LNCaP clone FGC (cell line): ENCODE measurements at regions not wholly inside any gene's neighbourhood (a gene's known extent, or its start where the extent isn't known, plus 50 kb on each side); places are given as distances from the start of the nearest gene placed in this dataset.

Experiments used
- DNase-seq: peaks from one replicate; pipeline ENCODE4 v3.0.0-alpha.2; 2011; ENCODE audit warnings: low read depth
- H3K4me3 ChIP-seq: 2 replicates; pipeline ENCODE4 v1.5.1; 2011; ENCODE audit warnings: mild to moderate bottlenecking, low read depth, low read length, control low read depth
- TF ChIP-seq, protein P1 (sequence below): IDR thresholded peaks from 2 replicates; pipeline ENCODE4 v1.5.1; 2012; ENCODE audit warnings: mild to moderate bottlenecking; ENCODE audit not compliant: control insufficient read depth, insufficient read depth; ENCODE audit errors: extremely low read depth

DNA sequence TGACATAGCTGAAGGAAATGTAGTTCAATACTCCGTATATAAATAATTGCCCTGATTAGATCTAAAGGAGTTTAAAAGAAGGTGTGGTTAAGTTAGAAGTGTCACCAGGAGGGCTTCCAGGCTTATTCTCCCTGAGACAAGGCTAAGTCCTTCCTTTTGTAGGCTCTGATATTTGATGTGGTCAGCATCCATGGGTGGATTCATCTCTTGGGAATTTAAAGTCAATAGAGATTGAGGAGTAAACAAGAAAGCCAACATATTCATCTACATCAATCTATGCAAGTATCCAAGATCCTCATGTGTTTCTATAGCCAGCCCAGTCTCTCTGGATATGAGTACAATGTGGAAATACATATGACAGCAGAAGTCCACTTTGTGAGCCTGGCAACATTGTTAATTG lies 76.8 kb downstream of the KCTD12 start:
- DNase-seq: no peak
- H3K4me3 ChIP-seq: no peak overlapping the region
- TF ChIP-seq, protein P1, sequence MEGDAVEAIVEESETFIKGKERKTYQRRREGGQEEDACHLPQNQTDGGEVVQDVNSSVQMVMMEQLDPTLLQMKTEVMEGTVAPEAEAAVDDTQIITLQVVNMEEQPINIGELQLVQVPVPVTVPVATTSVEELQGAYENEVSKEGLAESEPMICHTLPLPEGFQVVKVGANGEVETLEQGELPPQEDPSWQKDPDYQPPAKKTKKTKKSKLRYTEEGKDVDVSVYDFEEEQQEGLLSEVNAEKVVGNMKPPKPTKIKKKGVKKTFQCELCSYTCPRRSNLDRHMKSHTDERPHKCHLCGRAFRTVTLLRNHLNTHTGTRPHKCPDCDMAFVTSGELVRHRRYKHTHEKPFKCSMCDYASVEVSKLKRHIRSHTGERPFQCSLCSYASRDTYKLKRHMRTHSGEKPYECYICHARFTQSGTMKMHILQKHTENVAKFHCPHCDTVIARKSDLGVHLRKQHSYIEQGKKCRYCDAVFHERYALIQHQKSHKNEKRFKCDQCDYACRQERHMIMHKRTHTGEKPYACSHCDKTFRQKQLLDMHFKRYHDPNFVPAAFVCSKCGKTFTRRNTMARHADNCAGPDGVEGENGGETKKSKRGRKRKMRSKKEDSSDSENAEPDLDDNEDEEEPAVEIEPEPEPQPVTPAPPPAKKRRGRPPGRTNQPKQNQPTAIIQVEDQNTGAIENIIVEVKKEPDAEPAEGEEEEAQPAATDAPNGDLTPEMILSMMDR: no peak

GRCh38 chr13:76808927-76809326 lies 77.3 kb downstream of the KCTD12 start:
- TF ChIP-seq, protein P1: no peak
- no peak for DNase-seq
- H3K4me3 ChIP-seq: no peak overlapping the region

- DNase-seq: no peak
- TF ChIP-seq, protein P1: no peak
These were observed 81.4 kb downstream of the KCTD12 start for GRCh38 chr13:76804801-76805200.

DNA sequence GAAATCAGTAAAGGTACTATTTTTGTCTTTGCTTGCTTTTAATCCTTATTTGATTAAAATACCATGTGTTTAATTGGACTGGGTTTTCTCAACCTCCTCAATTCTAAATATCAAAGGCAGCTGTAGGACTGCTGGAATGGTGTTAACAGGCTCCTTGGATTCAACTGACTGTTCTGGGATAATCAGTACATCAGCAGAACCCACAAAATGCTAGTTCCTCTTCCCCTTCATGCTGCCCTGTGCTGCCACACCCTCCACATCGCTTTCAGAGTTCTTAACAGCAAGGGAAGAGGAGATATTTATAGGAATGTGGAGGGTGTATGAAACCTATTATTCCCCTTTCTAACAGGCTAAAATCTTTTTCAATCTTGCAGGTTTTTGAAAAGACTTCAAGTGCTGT lies 82.4 kb downstream of the KCTD12 start:
- no peak overlapping the region for H3K4me3 ChIP-seq
- TF ChIP-seq, protein P1: no peak
- no peak for DNase-seq

More at GRCh38 chr13:76804801-76805200, 81.4 kb downstream of the KCTD12 start:
- H3K4me3 ChIP-seq: no peak overlapping the region

- H3K4me3 ChIP-seq: no peak overlapping the region
- TF ChIP-seq, protein P1: no peak
- no peak for DNase-seq
These were observed 85.3 kb downstream of the KCTD12 start for GRCh38 chr13:76800943-76801342.

DNA sequence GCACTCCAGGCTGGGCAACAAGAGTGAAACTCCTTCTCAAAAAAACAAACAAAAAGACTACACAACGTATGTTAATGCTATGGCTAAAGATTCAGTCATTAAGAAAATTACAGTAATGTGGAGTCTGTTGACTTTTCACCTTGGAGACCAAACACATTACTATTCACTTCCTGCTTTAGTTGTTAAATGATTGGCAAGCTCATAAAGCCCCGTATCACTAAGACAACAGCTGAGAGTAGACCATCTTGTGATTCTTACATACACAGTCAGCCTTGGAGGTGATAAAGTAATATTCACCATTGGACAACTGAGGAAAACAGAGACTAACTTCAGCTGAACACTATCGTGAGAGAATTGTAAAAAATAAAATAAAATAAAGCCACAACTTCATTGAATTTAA lies 86.5 kb downstream of the KCTD12 start:
- H3K4me3 ChIP-seq: no peak overlapping the region
- TF ChIP-seq, protein P1: no peak
- DNase-seq: no peak

DNA sequence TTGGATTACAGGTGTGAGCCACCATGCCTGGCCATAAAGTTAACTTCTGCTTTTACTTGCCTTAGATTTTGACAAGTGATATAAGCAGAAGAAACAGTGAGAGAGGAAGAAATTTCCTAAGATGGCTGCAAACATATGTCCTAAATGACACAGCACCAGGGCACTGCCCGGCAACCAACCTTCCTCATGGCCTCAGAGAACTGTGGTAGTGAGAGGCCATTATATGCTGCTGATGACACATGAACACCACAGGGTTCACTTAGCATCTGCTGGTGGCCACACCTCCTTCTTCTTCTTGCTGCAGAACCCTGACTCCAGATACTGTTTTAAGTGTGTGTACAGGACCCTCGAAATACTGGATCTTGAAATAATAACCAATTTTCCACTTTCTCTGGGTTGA lies 88.2 kb downstream of the KCTD12 start:
- DNase-seq: no peak
- TF ChIP-seq, protein P1: no peak

More for the DNA sequence above, 88.2 kb downstream of the KCTD12 start:
- H3K4me3 ChIP-seq: no peak overlapping the region
